ENCODE measurements at regions not wholly inside any gene's neighbourhood (a gene's known extent, or its start where the extent isn't known, plus 50 kb on each side); places are given as distances from the start of the nearest gene placed in this dataset.

- H3K4me1 Mint-ChIP-seq (ENCODE audit: insufficient read depth, unreplicated experiment): peaks cover 8% of the 10 kb centered on the region
- H3K36me3 Mint-ChIP-seq (ENCODE audit: insufficient read depth, unreplicated experiment): peaks cover 6% of the 10 kb centered on the region
- no TSS peak for BruUV-seq (replicated peaks)
- H3K27me3 Mint-ChIP-seq (ENCODE audit: insufficient read depth, unreplicated experiment): no peaks in the 10 kb centered on the region
- intact Hi-C loops (cut with micrococcal nuclease): no loop called here
- TF ChIP-seq CTCF (IDR thresholded peaks at IDR 0.05; ENCODE audit: unreplicated experiment): no peak
- ChIA-PET POLR2A (no interaction called here), CTCF (interaction anchor here (0.6 kb wide), 2 partner anchors 32 to 152 kb away, joined by 3 read pairs; no protein-coding TSS in a partner anchor)
- no peak overlapping the region for H3K27ac Mint-ChIP-seq (ENCODE audit: low read depth, unreplicated experiment)
- no peak overlapping the region for H3K4me3 Mint-ChIP-seq (ENCODE audit: unreplicated experiment)
- no peaks in the 10 kb centered on the region for H3K9me3 Mint-ChIP-seq (ENCODE audit: unreplicated experiment)
- DNase-seq (ENCODE audit: unreplicated experiment): no peak
Measured at GRCh38 chr5:165894916-165895315, 2389.5 kb downstream of the MAT2B start.

- H3K36me3 Mint-ChIP-seq (ENCODE audit: insufficient read depth, unreplicated experiment): no peaks in the 10 kb centered on the region
Measured at GRCh38 chr5:165903835-165904234, 2387.6 kb upstream of the WWC1 start.

GRCh38 chr5:165906871-165907270 is 2384.6 kb upstream of the WWC1 start:
- Mint-ChIP-seq H3K27me3 (ENCODE audit: insufficient read depth, unreplicated experiment) (no peaks in the 10 kb centered on the region), H3K27ac (ENCODE audit: low read depth, unreplicated experiment) (no peak overlapping the region), H3K4me1 (ENCODE audit: insufficient read depth, unreplicated experiment) (no peaks in the 10 kb centered on the region), H3K4me3 (ENCODE audit: unreplicated experiment) (no peak overlapping the region), H3K36me3 (ENCODE audit: insufficient read depth, unreplicated experiment) (no peaks in the 10 kb centered on the region), H3K9me3 (ENCODE audit: unreplicated experiment) (peaks cover 10% of the 10 kb centered on the region)
- intact Hi-C loops (cut with micrococcal nuclease): no loop called here
- no peak for TF ChIP-seq CTCF (IDR thresholded peaks at IDR 0.05; ENCODE audit: unreplicated experiment)
- BruUV-seq (replicated peaks): no TSS peak
- no peak for DNase-seq (ENCODE audit: unreplicated experiment)
- ChIA-PET POLR2A (no interaction called here), CTCF (no interaction called here)

More at GRCh38 chr5:165903835-165904234, 2387.6 kb upstream of the WWC1 start:
- no peak for DNase-seq (ENCODE audit: unreplicated experiment)
- Mint-ChIP-seq H3K27ac (ENCODE audit: low read depth, unreplicated experiment) (no peak overlapping the region), H3K9me3 (ENCODE audit: unreplicated experiment) (no peaks in the 10 kb centered on the region), H3K4me1 (ENCODE audit: insufficient read depth, unreplicated experiment) (no peaks in the 10 kb centered on the region), H3K27me3 (ENCODE audit: insufficient read depth, unreplicated experiment) (no peaks in the 10 kb centered on the region), H3K4me3 (ENCODE audit: unreplicated experiment) (no peak overlapping the region)
- intact Hi-C loops (cut with micrococcal nuclease): no loop called here
- no TSS peak for BruUV-seq (replicated peaks)
- ChIA-PET POLR2A (no interaction called here), CTCF (no interaction called here)
- no peak for TF ChIP-seq CTCF (IDR thresholded peaks at IDR 0.05; ENCODE audit: unreplicated experiment)

- no TSS peak for BruUV-seq (replicated peaks)
- peaks cover 10% of the 10 kb centered on the region for H3K9me3 Mint-ChIP-seq (ENCODE audit: unreplicated experiment)
- no peaks in the 10 kb centered on the region for H3K36me3 Mint-ChIP-seq (ENCODE audit: insufficient read depth, unreplicated experiment)
- no peak for DNase-seq (ENCODE audit: unreplicated experiment)
- no peaks in the 10 kb centered on the region for H3K27me3 Mint-ChIP-seq (ENCODE audit: insufficient read depth, unreplicated experiment)
- no peak overlapping the region for H3K4me3 Mint-ChIP-seq (ENCODE audit: unreplicated experiment)
- ChIA-PET CTCF (interaction anchor here (0.6 kb wide), 1 partner anchor 496 kb away, joined by 3 read pairs; no protein-coding TSS in a partner anchor), POLR2A (no interaction called here)
- no peaks in the 10 kb centered on the region for H3K4me1 Mint-ChIP-seq (ENCODE audit: insufficient read depth, unreplicated experiment)
- no peak overlapping the region for H3K27ac Mint-ChIP-seq (ENCODE audit: low read depth, unreplicated experiment)
- TF ChIP-seq CTCF (IDR thresholded peaks at IDR 0.05; ENCODE audit: unreplicated experiment): no peak
- intact Hi-C loops (cut with micrococcal nuclease): no loop called here
Measured at GRCh38 chr5:165913059-165913458, 2378.4 kb upstream of the WWC1 start.

Measured in MCF 10A (cell line).